Keratinocyte (primary cell): ENCODE measurements at regions not wholly inside any gene's neighbourhood (a gene's known extent, or its start where the extent isn't known, plus 50 kb on each side); places are given as distances from the start of the nearest gene placed in this dataset.

Experiments
- CTCF ChIP-seq, 3 experiments: IDR thresholded peaks in 1 of 3; conservative IDR thresholded peaks in 1 of 3; optimal IDR thresholded peaks in 1 of 3; 2 replicates in 2 of 3; 3 replicates in 1 of 3; pipeline versions ENCODE3 to v1.5.1; 2011; ENCODE audit warnings: low read length in 3 of 3, mild to moderate bottlenecking in 3 of 3, moderate library complexity in 2 of 3, control low read depth in 1 of 3, inconsistent platforms in 1 of 3; ENCODE audit not compliant: insufficient read depth in 2 of 3; ENCODE audit errors: extremely low read depth in 1 of 3
- EZH2 ChIP-seq: IDR thresholded peaks from one replicate; pipeline ENCODE4 v1.6.1; 2012; ENCODE audit warnings: inconsistent platforms, mild to moderate bottlenecking, low read length, moderate library complexity

- TF ChIP-seq CTCF (optimal IDR thresholded peaks at IDR 0.05 in 1 of 3, IDR thresholded peaks at IDR 0.05 in 1 of 3, conservative IDR thresholded peaks at IDR 0.05 in 1 of 3; ENCODE audit: extremely low read depth in 1 of 3, insufficient read depth in 2 of 3, low read length in 3 of 3) (no peak), EZH2 (no peak)
Measured at GRCh38 chr4:162322054-162322453, 158.3 kb upstream of the FSTL5 start.
